HG03139 (cell line): ENCODE measurements at regions not wholly inside any gene's neighbourhood (a gene's known extent, or its start where the extent isn't known, plus 50 kb on each side); places are given as distances from the start of the nearest gene placed in this dataset.
"Not testable (repeated sequence)": the region's sequence is repeated elsewhere in the genome, so short reads cannot be mapped to it uniquely, and the experiment has no call there.

Source experiments
- ATAC-seq: cut with Tn5 transposase; IDR thresholded peaks from one replicate; pipeline ENCODE4 v1.9.1; 2021; ENCODE audit not compliant: unreplicated experiment

GRCh38 chr21:24628536-24628935, 978.7 kb downstream of the MRPL39 start:
- ATAC-seq = no peak

- ATAC-seq = no peak
These were observed 979.2 kb downstream of the MRPL39 start for GRCh38 chr21:24628046-24628445.

GRCh38 chr21:24617819-24618218, 989.5 kb downstream of the MRPL39 start:
- ATAC-seq = no peak

- ATAC-seq = no peak
These were observed 1013.2 kb downstream of the MRPL39 start for GRCh38 chr21:24594082-24594481.

GRCh38 chr21:24590261-24590660, 1017.0 kb downstream of the MRPL39 start:
- ATAC-seq = no peak

GRCh38 chr21:24583473-24583872, 1023.8 kb downstream of the MRPL39 start:
- no peak for ATAC-seq

- no peak for ATAC-seq
These were observed 1030.0 kb downstream of the MRPL39 start for GRCh38 chr21:24577301-24577700.

GRCh38 chr21:24561291-24561690, 1046.0 kb downstream of the MRPL39 start:
- ATAC-seq = no peak

- ATAC-seq = no peak
These were observed 1054.8 kb downstream of the MRPL39 start for GRCh38 chr21:24552491-24552890.

- ATAC-seq = no peak
These were observed 1061.4 kb downstream of the MRPL39 start for GRCh38 chr21:24545807-24546361.

GRCh38 chr21:24514081-24514733, 1093.1 kb downstream of the MRPL39 start:
- no peak for ATAC-seq

- ATAC-seq = no peak
These were observed 1098.2 kb downstream of the MRPL39 start for GRCh38 chr21:24509131-24509530.

GRCh38 chr21:24486973-24487372, 1120.3 kb downstream of the MRPL39 start:
- ATAC-seq = no peak

GRCh38 chr21:24483361-24483760, 1123.9 kb downstream of the MRPL39 start:
- ATAC-seq = not testable (repeated sequence)

GRCh38 chr21:24470852-24471251, 1136.4 kb downstream of the MRPL39 start:
- no peak for ATAC-seq

GRCh38 chr21:24456358-24456757, 1150.9 kb downstream of the MRPL39 start:
- no peak for ATAC-seq

- ATAC-seq = no peak
These were observed 1157.2 kb downstream of the MRPL39 start for GRCh38 chr21:24450119-24450518.

GRCh38 chr21:24445517-24445916, 1161.8 kb downstream of the MRPL39 start:
- no peak for ATAC-seq

- ATAC-seq = no peak
These were observed 1162.5 kb downstream of the MRPL39 start for GRCh38 chr21:24444736-24445135.

- ATAC-seq = no peak
These were observed 1171.0 kb downstream of the MRPL39 start for GRCh38 chr21:24436236-24436635.

GRCh38 chr21:24428591-24429199, 1178.6 kb downstream of the MRPL39 start:
- peak; percentile 90 for ATAC-seq

GRCh38 chr21:24424776-24425175, 1182.5 kb downstream of the MRPL39 start:
- no peak for ATAC-seq

GRCh38 chr21:24423546-24423945, 1183.7 kb downstream of the MRPL39 start:
- no peak for ATAC-seq
